Activated CD4-positive, alpha-beta T cell treated with anti-CD3 and anti-CD28 coated beads, Interleukin-2, Interleukin-4, amounts not matched to agents 100 ng/mL and 50 ng/mL, durations not matched to agents 16 hours and 8 hours (primary cell): ENCODE measurements at regions not wholly inside any gene's neighbourhood (a gene's known extent, or its start where the extent isn't known, plus 50 kb on each side); places are given as distances from the start of the nearest gene placed in this dataset.
A peak's percentile ranks its signal among the peaks of the same experiment; 100 is the strongest.

Source experiments
- DNase-seq: peaks from one replicate; pipeline ENCODE4 v3.0.0-alpha.2; 2020; ENCODE audit warnings: low spot score

- DNase-seq = no peak
Measured at GRCh38 chr21:34022627-34023335, 50.6 kb upstream of the MRPS6 start.

GRCh38 chr21:34021726-34022125 lies 51.7 kb upstream of the MRPS6 start:
- DNase-seq = no peak

GRCh38 chr21:34020983-34021553 lies 52.3 kb upstream of the MRPS6 start:
- no peak for DNase-seq

DNA sequence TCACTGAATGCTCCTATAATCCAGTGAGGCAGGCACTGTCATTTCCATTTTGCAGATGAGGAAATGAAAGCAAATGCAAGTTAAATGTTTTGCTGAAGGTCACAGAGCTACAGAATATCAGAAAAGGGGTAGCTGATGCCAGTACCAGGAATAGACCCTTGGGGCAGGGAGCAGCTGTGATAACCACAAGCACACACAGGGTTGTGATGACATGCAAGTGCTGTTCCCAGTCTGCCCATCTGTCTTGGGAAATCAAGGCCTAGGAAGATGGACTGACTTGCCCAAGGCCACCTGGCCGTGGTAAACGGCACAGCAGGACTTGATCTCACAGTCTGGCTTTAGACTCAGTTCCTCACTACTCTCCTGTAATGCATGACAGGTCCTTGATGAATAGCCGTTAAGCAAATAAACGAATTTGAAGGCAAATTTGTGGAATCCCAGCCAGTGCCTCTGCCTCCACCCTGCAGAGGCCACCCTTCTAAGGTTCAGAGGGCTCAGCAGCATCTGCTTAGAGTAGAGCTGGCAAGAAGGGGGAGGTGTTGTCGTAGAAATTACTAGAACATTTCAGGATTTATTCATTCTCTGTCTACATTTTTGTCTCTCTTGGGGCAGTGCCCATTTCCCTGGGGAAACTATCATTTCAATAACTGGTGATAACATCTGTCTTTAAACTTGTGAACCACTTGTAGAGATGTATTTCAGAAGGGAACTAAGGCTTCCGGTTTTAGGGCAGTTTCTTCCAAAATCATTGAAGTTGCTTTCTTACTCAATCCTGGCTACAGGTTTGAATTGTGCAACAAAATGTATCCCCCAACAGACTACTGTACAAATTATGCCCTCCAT lies 53.2 kb upstream of the MRPS6 start:
- DNase-seq = peak; percentile 25

DNA sequence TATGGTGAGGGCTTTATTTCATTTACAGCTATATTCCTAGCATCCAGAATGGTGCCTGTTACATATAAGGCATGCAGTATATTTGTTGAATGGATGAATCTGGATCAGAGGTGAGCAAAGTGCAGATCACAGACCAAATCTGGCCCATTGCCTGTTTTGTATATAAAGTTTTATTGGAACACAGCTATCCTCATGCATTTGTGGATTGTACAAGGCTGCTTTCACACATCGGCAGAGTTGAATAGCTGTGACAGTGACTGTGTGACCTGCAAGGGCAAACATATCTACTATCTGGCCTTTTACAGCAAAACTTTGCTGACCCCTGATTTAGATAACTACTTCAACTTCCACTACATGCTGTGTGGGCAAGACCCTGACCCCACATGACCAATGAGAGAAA lies 54.0 kb upstream of the MRPS6 start:
- DNase-seq = no peak

GRCh38 chr21:34018910-34019309 lies 54.5 kb upstream of the MRPS6 start:
- DNase-seq = no peak

GRCh38 chr21:34018185-34018584 lies 55.2 kb upstream of the MRPS6 start:
- no peak for DNase-seq

GRCh38 chr21:34017039-34017961 lies 56.1 kb upstream of the MRPS6 start:
- no peak for DNase-seq

DNA sequence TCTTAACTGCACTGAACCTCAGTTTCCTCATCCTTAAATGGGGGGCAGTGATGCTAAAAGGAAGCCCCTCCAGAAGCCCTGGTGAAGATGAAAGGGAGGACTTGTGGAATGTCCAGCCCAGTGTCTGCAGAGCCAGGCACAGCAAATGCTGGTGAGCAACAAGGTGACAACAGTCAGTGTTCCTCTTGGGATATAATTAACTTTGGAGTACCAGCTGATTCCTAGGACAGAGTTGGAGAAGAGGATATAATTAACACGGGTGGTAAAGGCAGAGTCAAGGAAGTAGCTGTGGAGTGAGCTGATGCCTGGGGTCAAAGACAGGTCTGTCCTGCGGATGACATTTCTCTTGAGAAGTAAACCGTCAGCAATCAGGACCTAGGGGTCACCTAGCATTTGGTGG lies 60.7 kb upstream of the MRPS6 start:
- DNase-seq = no peak

GRCh38 chr21:34011660-34012059 lies 61.7 kb upstream of the MRPS6 start:
- no peak for DNase-seq

GRCh38 chr21:34009193-34009592 lies 64.2 kb upstream of the MRPS6 start:
- DNase-seq = peak; percentile 28

GRCh38 chr21:34008618-34009017 lies 64.8 kb upstream of the MRPS6 start:
- peak; percentile 50 for DNase-seq

DNA sequence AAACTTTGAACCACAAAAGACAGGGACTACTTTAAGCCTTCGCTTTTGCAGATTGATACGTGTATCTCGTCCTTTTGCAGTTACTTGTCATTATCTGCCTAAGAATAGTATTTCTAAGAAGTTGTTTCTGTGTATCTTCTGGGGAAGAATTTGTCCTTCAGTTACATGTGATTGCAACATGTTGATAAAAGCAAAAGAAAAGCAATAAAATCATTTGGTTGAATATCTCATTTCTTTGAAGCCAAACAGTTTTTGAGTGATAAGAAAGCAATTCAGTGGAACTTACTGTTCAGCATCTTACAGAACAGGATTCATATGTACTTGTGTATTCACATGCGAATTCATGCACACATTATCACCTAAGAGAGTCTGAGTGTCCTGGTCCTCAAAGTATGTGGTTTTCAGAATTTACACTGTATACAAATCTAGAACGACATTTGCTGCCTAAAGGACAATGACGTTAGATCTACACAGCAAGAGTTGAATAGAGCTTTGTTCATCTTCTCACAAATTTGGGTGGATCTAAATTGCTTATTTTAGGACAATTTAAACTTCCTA lies 66.7 kb upstream of the MRPS6 start:
- no peak for DNase-seq

- DNase-seq = no peak
Measured at GRCh38 chr21:34004974-34005373, 68.4 kb upstream of the MRPS6 start.

DNA sequence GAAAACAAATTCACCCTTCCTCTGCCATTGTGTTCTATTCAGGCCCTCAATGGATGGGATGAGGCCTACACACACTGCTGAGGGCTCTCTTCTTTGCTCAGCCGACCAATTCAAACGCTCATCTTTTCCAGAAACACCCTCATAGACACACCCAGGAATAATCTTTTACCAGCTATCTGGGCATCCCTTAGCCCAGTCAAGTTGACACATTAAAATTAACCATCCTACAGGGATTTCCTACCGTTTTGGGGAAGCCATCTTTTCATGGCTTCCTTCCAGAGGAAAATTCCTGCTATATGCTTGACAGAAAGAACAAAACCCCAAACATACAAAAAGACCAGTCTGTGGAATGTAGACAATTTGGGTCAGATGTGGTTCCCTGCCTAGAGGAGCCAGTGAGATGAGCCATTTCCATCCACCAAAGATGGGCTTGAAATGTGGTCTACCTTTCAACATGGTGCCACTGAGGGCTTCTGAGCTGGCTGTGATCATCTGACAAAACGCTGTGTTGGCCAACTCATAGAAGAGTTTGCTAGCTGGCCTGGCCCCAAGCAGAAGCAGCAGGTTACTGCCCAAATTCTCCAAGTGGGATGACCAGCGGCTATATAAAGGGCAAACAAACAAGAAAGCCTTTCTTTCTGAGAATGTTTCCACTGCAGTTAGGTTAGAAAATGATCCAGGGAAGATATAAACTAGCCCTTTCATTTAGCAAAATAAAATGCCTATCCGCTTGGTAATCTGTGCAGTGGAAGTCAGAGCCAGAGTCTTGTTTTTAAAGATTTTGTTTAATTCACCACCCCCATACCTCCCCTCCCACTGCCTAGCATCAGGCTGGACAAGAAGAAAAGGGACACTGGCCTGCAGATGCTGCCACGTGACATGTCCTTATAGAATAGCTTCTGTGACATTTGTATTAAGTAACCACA lies 69.1 kb upstream of the MRPS6 start:
- no peak for DNase-seq

GRCh38 chr21:34003428-34003827 lies 70.0 kb upstream of the MRPS6 start:
- no peak for DNase-seq

DNA sequence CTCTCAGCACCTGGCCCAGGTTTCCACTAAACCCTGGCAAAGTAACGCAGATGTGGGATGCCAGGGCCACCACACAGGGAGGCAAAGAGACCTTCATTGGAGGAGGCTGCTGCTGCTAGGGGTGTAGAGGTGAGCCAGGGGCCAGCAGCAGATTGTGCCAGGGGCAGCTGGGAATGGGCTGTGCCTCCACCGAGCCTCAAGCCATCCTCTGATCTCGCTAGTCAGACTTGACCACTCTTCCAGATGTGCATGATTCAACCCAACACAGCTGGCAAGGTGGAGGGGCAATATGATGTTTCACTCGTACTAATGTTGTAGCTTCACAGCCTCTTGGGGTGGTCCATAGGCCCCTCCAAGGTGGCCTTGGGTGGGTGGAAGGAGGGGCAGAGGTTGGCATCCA lies 73.0 kb upstream of the MRPS6 start:
- no peak for DNase-seq

DNA sequence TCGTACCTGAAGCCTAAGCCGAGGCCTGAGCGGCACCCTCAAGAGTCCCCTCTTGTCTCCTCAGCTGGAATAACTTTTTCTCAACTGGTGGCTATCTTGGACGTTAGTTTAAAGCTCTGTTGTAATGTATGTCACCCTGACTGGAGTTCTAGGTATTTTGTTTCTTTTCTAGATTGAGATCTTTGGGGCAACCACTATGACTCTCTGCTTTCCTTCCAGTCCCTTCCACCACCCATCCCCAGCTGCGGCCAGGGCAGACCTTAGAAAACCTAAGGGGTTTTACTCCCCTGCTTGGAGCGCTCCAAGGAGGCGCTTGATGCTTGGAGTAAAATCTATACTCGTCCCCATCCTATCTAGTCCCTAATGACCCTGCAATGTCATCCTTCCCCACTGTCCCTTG lies 74.6 kb upstream of the MRPS6 start:
- no peak for DNase-seq

DNA sequence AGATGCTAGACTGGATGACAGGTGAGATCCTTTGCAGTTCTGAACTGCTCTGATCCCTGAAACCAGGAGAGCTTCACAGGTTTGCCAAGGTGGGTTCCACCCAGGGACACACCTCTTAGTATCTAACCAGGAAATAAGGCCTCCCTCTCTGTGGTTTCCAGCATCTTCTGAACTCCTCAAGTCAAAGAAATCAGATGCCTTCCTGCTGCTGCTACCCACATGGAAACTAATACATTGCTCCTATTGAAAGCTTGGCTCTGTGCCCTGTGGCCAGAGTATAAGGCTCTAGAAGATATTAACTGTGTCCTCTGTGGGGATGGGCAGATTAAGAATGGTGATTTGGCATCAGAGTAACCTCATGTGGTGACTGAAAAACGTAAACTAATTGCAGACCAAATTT lies 75.0 kb upstream of the MRPS6 start:
- DNase-seq = no peak

GRCh38 chr21:33997436-33997835 lies 75.9 kb upstream of the MRPS6 start:
- DNase-seq = no peak

DNA sequence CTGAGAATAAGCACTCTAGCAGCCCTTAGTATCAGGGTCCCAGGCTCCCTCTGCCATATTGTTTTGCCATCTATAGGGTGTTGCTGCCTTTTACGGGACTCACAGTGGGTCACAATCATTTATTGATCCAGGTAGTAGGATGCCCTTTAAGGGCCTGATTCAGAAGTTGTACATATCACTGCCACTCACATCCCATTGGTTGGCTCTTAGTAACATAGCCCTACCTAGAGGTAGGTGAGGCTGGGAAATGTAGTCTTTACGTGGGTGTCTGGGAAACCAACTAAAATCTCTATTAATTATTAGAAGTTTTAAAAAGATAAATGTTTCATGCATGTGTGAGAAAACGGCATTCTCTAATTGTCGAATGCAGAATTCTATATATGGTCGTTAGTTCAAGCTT lies 78.8 kb upstream of the ATP5PO start:
- no peak for DNase-seq
